Peyer's patch (tissue), 4 donors: ENCODE measurements at regions not wholly inside any gene's neighbourhood (a gene's known extent, or its start where the extent isn't known, plus 50 kb on each side); places are given as distances from the start of the nearest gene placed in this dataset.
A peak's percentile ranks its signal among the peaks of the same experiment; 100 is the strongest.

Experiments used
- DNase-seq, 3 donors: peaks; one replicate each; pipeline ENCODE4 v3.0.0-alpha.2; 2017 to 2019
- H3K27ac ChIP-seq, 4 donors: fragments of 200-600 bp; sonication (generic); one replicate each; pipeline ENCODE4 v1.5.1; 2016 to 2019
- H3K27me3 ChIP-seq, 2 donors: fragments of 200-600 bp; sonication (generic); one replicate each; pipeline ENCODE4 v1.5.1; 2019
- H3K36me3 ChIP-seq, 3 donors: fragments of 200-600 bp; sonication (generic); one replicate each; pipeline ENCODE4 v1.5.1; 2016 to 2019
- H3K4me1 ChIP-seq, 4 donors: fragments of 200-600 bp; sonication (generic); one replicate each; pipeline ENCODE4 v1.5.1; 2016 to 2019
- H3K4me3 ChIP-seq, 4 donors: fragments of 200-600 bp; sonication (generic); 1 replicate in 3 of 4; 2 replicates in 1 of 4; pipeline ENCODE4 v1.5.1; 2016 to 2019; ENCODE audit warnings: mild to moderate bottlenecking in 1 of 4
- H3K9me3 ChIP-seq, 4 donors: fragments of 200-600 bp; sonication (generic); one replicate each; pipeline ENCODE4 v1.5.1; 2016 to 2019; ENCODE audit warnings: mild to moderate bottlenecking in 1 of 4
- POLR2A ChIP-seq, 2 donors: fragments of 450-650 bp; IDR thresholded peaks; one replicate each; pipeline ENCODE4 v1.5.1; 2017; ENCODE audit warnings: antibody characterized with exemption in 2 of 2, mild to moderate bottlenecking in 2 of 2, moderate library complexity in 2 of 2
- TF ChIP-seq, protein P1 (sequence below), 6 experiments: fragments of 450-650 bp in 4 of 6; fragments of 200-600 bp in 2 of 6; sonication (generic) in 1 of 6; IDR thresholded peaks; one replicate each; pipeline ENCODE4 v1.5.1; 2017 to 2019; ENCODE audit warnings: antibody characterized with exemption in 6 of 6, mild to moderate bottlenecking in 3 of 6, moderate library complexity in 1 of 6

DNA sequence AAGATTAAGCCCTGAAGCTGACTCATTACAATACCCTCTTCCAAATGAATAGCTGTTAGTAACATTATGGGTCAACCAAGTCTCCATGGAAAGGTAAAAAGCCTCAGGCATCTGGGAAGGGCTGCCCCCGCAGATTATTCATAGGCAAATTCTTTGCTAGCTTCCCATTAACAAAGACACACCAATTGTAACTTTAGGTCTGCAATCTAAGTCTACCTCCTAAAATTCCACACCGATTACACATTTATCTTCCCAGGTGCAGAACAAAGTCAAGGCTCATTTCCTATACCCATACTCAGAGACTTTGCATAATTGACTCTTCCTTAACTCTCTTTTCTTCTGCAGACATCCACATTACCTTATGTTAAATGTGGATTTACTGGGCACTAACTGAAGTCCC, 826.3 kb upstream of the MBL2 start:
- TF ChIP-seq, protein P1, sequence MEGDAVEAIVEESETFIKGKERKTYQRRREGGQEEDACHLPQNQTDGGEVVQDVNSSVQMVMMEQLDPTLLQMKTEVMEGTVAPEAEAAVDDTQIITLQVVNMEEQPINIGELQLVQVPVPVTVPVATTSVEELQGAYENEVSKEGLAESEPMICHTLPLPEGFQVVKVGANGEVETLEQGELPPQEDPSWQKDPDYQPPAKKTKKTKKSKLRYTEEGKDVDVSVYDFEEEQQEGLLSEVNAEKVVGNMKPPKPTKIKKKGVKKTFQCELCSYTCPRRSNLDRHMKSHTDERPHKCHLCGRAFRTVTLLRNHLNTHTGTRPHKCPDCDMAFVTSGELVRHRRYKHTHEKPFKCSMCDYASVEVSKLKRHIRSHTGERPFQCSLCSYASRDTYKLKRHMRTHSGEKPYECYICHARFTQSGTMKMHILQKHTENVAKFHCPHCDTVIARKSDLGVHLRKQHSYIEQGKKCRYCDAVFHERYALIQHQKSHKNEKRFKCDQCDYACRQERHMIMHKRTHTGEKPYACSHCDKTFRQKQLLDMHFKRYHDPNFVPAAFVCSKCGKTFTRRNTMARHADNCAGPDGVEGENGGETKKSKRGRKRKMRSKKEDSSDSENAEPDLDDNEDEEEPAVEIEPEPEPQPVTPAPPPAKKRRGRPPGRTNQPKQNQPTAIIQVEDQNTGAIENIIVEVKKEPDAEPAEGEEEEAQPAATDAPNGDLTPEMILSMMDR (IDR thresholded peaks at IDR 0.05) = no peak
- TF ChIP-seq POLR2A (IDR thresholded peaks at IDR 0.05) = no peak
- no peak for DNase-seq
- H3K4me1 ChIP-seq = no peaks in the 10 kb centered on the region
- no peak overlapping the region for H3K27ac ChIP-seq
- no peaks in the 10 kb centered on the region for H3K9me3 ChIP-seq
- no peaks in the 10 kb centered on the region for H3K36me3 ChIP-seq
- no peak overlapping the region for H3K4me3 ChIP-seq
- H3K27me3 ChIP-seq = no peaks in the 10 kb centered on the region

- Histone ChIP-seq H3K27me3 (no peaks in the 10 kb centered on the region), H3K9me3 (no peaks in the 10 kb centered on the region), H3K4me3 (no peak overlapping the region), H3K27ac (no peak overlapping the region), H3K4me1 (no peaks in the 10 kb centered on the region), H3K36me3 (no peaks in the 10 kb centered on the region)
- DNase-seq = no peak
- TF ChIP-seq, protein P1 (IDR thresholded peaks at IDR 0.05) = no peak
- no peak for TF ChIP-seq POLR2A (IDR thresholded peaks at IDR 0.05)
These were observed 825.3 kb upstream of the MBL2 start for GRCh38 chr10:53597835-53598251.

- no peak for DNase-seq
- Histone ChIP-seq H3K4me1 (no peaks in the 10 kb centered on the region), H3K27me3 (no peaks in the 10 kb centered on the region), H3K27ac (no peak overlapping the region), H3K36me3 (no peaks in the 10 kb centered on the region), H3K4me3 (no peak overlapping the region), H3K9me3 (no peaks in the 10 kb centered on the region)
- TF ChIP-seq, protein P1 (IDR thresholded peaks at IDR 0.05) = peak in 1 of 6 experiments; percentile 4
- no peak for TF ChIP-seq POLR2A (IDR thresholded peaks at IDR 0.05)
These were observed 807.9 kb upstream of the MBL2 start for GRCh38 chr10:53580465-53580864.

DNA sequence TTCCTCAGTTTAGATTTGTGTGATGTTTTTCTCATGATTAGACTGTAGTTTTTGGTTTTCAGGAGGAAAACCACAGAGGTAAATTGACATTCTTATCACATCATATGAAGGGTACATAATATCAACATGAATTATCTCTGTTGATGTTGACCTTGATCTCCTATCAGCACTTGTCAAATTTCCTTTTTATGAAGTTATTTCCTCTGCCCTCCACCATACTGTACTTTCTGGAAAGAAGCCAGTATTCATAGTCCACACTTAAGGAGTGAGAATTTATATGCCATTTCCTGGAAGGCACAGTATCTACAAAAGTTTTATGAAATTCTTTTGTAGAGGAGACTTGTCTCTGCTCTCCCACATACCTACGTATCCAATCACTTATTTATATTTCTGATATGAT, 807.2 kb upstream of the MBL2 start:
- TF ChIP-seq POLR2A (IDR thresholded peaks at IDR 0.05) = no peak
- TF ChIP-seq, protein P1 (IDR thresholded peaks at IDR 0.05) = no peak
- H3K9me3 ChIP-seq = no peaks in the 10 kb centered on the region

DNA sequence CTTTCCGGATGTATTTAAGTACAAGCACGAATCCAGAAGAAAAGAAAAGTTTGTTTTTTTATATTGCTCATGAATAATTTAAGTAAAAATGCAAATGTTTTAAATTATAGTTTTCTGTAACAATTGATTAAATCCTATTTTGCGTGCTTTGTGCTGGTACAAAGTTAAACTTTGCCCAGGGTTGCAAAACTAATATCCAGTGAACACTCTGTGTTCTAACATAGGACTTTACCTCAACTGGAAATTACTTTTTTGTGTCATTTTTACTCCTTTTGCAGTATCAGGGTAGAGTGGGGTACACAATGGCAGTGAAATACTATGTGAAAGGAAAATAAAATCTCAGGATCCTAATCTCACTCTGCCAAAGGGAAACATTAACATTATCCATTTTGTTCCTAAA, 801.4 kb upstream of the MBL2 start:
- no peaks in the 10 kb centered on the region for H3K27me3 ChIP-seq
- H3K36me3 ChIP-seq = no peaks in the 10 kb centered on the region
- no peak overlapping the region for H3K27ac ChIP-seq
- no peak for TF ChIP-seq POLR2A (IDR thresholded peaks at IDR 0.05)
- TF ChIP-seq, protein P1 (IDR thresholded peaks at IDR 0.05) = no peak
- no peaks in the 10 kb centered on the region for H3K9me3 ChIP-seq
- no peaks in the 10 kb centered on the region for H3K4me1 ChIP-seq
- DNase-seq = no peak
- no peak overlapping the region for H3K4me3 ChIP-seq

More for the DNA sequence above, 807.2 kb upstream of the MBL2 start:
- Histone ChIP-seq H3K27ac (no peak overlapping the region), H3K27me3 (no peaks in the 10 kb centered on the region), H3K36me3 (no peaks in the 10 kb centered on the region), H3K4me1 (no peaks in the 10 kb centered on the region), H3K4me3 (no peak overlapping the region)
- DNase-seq = no peak

DNA sequence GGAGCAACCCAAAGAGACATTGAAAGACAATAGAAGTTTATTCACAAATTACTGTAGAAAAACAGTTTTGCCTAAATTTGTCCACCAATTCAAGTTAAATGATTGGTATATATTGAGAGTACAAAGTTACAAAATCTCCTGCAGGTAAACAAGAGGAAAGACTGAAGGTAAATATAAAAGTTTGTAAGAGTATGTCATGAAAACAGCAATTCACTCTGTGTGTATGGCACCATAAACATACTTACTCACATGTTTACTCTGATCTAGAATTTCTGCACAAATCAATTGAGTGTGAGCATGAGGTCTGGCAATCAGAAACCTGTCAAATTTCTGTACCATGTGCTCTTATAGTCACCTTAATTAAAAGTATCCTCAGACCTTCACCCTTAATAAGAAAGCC, 800.9 kb upstream of the MBL2 start:
- Histone ChIP-seq H3K4me3 (no peak overlapping the region), H3K4me1 (no peaks in the 10 kb centered on the region), H3K27ac (no peak overlapping the region), H3K36me3 (no peaks in the 10 kb centered on the region), H3K9me3 (no peaks in the 10 kb centered on the region), H3K27me3 (no peaks in the 10 kb centered on the region)
- TF ChIP-seq POLR2A (IDR thresholded peaks at IDR 0.05) = no peak
- TF ChIP-seq, protein P1 (IDR thresholded peaks at IDR 0.05) = no peak
- no peak for DNase-seq
